Breast epithelium (tissue), 3 donors: ENCODE measurements at regions not wholly inside any gene's neighbourhood (a gene's known extent, or its start where the extent isn't known, plus 50 kb on each side); places are given as distances from the start of the nearest gene placed in this dataset.

Experiments used
- POLR2A ChIP-seq: fragments of 450-650 bp; IDR thresholded peaks from one replicate; pipeline ENCODE4 v1.6.1; 2016; ENCODE audit warnings: antibody characterized with exemption, mild to moderate bottlenecking, moderate library complexity
- TF ChIP-seq, protein P1 (sequence below), 3 donors: fragments of 450-650 bp; IDR thresholded peaks; one replicate each; pipeline ENCODE4 v1.5.1; 2016 to 2017; ENCODE audit warnings: antibody characterized with exemption in 3 of 3, mild to moderate bottlenecking in 3 of 3, moderate library complexity in 3 of 3

DNA sequence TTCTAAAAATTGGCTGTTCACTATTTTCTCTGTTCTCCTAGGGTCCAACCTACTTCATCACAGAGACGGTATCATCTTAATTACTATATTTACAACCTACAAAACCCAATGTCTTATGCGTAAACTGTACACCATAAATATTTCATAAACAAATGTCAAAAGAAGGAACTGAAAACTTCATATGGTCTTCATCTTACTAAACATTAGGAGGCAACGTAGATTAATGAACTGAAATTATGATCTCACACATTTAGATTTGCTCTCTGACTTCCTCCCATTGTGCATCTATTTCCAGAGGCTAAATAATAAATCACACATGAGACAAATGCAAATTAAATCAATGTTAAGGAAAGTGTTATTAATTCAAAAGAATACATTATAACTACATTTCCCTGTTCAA is 1850.6 kb upstream of the SEL1L start:
- no peak for TF ChIP-seq POLR2A
- TF ChIP-seq, protein P1, sequence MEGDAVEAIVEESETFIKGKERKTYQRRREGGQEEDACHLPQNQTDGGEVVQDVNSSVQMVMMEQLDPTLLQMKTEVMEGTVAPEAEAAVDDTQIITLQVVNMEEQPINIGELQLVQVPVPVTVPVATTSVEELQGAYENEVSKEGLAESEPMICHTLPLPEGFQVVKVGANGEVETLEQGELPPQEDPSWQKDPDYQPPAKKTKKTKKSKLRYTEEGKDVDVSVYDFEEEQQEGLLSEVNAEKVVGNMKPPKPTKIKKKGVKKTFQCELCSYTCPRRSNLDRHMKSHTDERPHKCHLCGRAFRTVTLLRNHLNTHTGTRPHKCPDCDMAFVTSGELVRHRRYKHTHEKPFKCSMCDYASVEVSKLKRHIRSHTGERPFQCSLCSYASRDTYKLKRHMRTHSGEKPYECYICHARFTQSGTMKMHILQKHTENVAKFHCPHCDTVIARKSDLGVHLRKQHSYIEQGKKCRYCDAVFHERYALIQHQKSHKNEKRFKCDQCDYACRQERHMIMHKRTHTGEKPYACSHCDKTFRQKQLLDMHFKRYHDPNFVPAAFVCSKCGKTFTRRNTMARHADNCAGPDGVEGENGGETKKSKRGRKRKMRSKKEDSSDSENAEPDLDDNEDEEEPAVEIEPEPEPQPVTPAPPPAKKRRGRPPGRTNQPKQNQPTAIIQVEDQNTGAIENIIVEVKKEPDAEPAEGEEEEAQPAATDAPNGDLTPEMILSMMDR (IDR thresholded peaks at IDR 0.05), result no peak
